K562 (cell line): ENCODE measurements at regions not wholly inside any gene's neighbourhood (a gene's known extent, or its start where the extent isn't known, plus 50 kb on each side); places are given as distances from the start of the nearest gene placed in this dataset.

Experiments used
- CBX5 ChIP-seq: IDR thresholded peaks from 2 replicates; pipeline ENCODE4 v1.6.1; 2014; ENCODE audit warnings: low read depth, borderline replicate concordance
- KDM4B ChIP-seq, 2 experiments: fragments of 450-650 bp in 1 of 2; sonication (generic) in 1 of 2; IDR thresholded peaks; 2 replicates each; pipeline ENCODE4 v1.6.1; 2016 to 2017; ENCODE audit warnings: borderline replicate concordance in 2 of 2, antibody characterized with exemption in 1 of 2, low read depth in 1 of 2, mild to moderate bottlenecking in 1 of 2
- MAZ ChIP-seq, 2 experiments: fragments of 450-650 bp in 1 of 2; sonication (generic) in 1 of 2; formaldehyde crosslinking; IDR thresholded peaks in 1 of 2; conservative IDR thresholded peaks in 1 of 2; 2 replicates each; pipeline versions ENCODE4 v1.4.0 to v1.5.0; 2020; ENCODE audit warnings: mild to moderate bottlenecking in 1 of 2, missing genetic modification reagents in 1 of 2
- RREB1 ChIP-seq: fragments of 250-450 bp; sonication (Bioruptor Pico); IDR thresholded peaks from 2 replicates; pipeline ENCODE4 v1.4.0; 2020
- SRF ChIP-seq, 2 experiments: fragments of 250-450, 450-650 bp in 1 of 2; sonication (Bioruptor Pico) in 1 of 2; sonication (generic) in 1 of 2; formaldehyde crosslinking; IDR thresholded peaks; 2 replicates each; pipeline versions ENCODE4 v1.5.0 to v1.5.1; 2020 to 2022; ENCODE audit warnings: mild to moderate bottlenecking in 1 of 2, missing genetic modification reagents in 1 of 2
- STAT5B ChIP-seq: fragments of 250-450 bp; sonication (Bioruptor Pico); IDR thresholded peaks from 2 replicates; pipeline ENCODE4 v1.8.0; 2021; ENCODE audit warnings: mild to moderate bottlenecking, inconsistent platforms
- XRCC4 ChIP-seq: IDR thresholded peaks from one replicate; pipeline ENCODE4 v1.6.1; 2011; ENCODE audit not compliant: insufficient read depth, insufficient read length; ENCODE audit errors: extremely low read depth

DNA sequence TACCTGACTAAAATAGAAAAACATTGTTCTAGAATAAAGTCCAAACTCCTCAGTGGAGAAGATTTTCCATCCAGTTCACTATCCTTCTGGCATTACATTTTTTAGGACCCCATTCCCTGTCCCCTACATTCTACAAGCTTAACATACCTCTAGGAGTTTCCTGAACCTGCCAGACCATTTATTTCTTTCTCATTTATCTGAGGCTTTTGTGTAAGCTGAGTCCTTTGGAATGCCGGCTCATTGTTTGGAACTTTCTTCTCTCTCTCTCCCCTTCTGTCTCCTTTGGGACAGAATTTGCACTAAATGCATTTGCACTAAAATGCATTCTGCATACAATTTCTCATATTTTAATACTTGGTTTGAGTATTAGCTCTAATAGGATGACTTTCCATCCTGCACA is 393.0 kb upstream of the ANO3 start (continued):
- TF ChIP-seq KDM4B (IDR thresholded peaks at IDR 0.05; ENCODE audit: borderline replicate concordance in 2 of 2, low read depth in 1 of 2) (no peak), SRF (CRISPR knock-in tag; IDR thresholded peaks at IDR 0.05) (no peak), STAT5B (no peak), MAZ (CRISPR knock-in tag; conservative IDR thresholded peaks at IDR 0.05 in 1 of 2, IDR thresholded peaks at IDR 0.05 in 1 of 2) (no peak), RREB1 (CRISPR knock-in tag) (no peak), CBX5 (no peak), XRCC4 (no peak)
